ENCODE measurements at regions not wholly inside any gene's neighbourhood (a gene's known extent, or its start where the extent isn't known, plus 50 kb on each side); places are given as distances from the start of the nearest gene placed in this dataset.

- TF ChIP-seq, protein P1, sequence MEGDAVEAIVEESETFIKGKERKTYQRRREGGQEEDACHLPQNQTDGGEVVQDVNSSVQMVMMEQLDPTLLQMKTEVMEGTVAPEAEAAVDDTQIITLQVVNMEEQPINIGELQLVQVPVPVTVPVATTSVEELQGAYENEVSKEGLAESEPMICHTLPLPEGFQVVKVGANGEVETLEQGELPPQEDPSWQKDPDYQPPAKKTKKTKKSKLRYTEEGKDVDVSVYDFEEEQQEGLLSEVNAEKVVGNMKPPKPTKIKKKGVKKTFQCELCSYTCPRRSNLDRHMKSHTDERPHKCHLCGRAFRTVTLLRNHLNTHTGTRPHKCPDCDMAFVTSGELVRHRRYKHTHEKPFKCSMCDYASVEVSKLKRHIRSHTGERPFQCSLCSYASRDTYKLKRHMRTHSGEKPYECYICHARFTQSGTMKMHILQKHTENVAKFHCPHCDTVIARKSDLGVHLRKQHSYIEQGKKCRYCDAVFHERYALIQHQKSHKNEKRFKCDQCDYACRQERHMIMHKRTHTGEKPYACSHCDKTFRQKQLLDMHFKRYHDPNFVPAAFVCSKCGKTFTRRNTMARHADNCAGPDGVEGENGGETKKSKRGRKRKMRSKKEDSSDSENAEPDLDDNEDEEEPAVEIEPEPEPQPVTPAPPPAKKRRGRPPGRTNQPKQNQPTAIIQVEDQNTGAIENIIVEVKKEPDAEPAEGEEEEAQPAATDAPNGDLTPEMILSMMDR (conservative IDR thresholded peaks at IDR 0.05; ENCODE audit: low read depth, low read length), result no peak
- no peak for TF ChIP-seq EZH2 (IDR thresholded peaks at IDR 0.05; ENCODE audit: borderline replicate concordance, low read depth, low read length, poor library complexity, severe bottlenecking)
These were observed 1359.4 kb upstream of the GJE1 start for GRCh38 chr6:140773276-140773675.

Data from A673 (cell line).